HG03521 (cell line): ENCODE measurements at regions not wholly inside any gene's neighbourhood (a gene's known extent, or its start where the extent isn't known, plus 50 kb on each side); places are given as distances from the start of the nearest gene placed in this dataset.

Source experiments
- ATAC-seq: cut with Tn5 transposase; IDR thresholded peaks from one replicate; pipeline ENCODE4 v1.9.1; 2021; ENCODE audit warnings: mild to moderate bottlenecking, moderate library complexity; ENCODE audit not compliant: unreplicated experiment

DNA sequence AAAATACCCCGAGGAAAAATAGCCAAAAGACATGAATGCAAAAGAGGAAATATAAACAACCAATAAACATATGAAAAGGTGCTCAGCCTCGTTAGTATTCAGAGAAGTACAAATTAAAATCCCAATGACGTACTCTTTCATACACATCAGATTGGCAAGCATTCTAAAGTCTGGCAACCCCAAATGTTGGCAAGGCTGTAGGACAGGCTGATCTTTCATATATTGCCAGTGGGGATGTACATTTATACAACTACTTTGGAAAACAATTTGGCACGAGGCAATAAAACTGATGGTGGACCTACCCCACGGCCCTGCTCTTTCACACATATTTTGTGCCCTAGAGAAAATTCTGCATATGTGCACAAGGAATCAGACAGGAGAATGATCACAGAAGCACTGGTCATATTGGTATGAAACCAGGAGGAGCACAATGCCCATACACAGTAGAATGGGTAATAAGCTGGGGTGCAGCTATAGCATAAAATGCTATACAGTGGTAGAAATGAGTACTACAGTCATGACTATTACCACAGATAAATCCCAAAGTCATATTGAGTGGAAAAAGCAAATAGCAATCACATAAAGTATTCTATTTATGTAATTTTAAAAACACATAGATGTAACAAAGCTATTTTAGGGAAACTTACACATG lies 176.0 kb upstream of the SLC24A5 start:
- ATAC-seq: no peak

DNA sequence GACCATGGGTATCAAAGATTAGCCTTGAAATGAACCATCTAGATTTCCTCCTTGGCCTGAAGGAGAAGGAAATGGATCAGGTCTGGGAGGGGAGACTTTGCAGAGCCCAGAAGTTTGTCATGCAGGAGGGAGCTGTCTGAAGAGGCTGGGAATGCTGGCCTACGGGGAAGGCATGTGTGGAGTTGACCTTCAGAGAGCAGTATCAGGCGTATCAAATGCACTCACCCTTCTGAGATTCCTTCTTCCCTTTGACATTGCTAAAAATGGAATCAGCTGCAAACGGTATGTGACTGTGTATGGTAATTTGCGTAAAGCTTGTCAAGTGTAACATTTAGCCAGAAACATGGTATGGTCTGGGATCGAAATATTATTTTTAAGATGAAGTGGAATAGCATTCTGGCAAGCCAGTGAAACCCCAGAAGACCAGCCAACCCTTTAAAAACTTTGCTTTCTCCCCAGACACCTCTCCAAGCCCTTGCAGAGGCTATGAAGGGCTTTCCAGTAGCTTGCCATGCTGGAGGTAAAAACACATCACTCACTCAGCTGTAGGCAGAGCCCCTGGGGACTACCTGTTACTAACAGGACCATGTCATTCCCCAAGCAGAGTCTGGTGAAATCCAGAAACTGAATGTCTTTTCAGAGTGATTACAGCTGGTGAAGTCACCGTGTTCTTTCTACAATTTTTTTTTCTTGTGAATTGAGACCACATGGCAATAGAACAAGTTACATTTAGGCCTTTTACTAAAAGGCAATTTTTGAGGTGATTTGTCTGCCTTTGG lies 174.7 kb upstream of the SLC24A5 start:
- no peak for ATAC-seq

DNA sequence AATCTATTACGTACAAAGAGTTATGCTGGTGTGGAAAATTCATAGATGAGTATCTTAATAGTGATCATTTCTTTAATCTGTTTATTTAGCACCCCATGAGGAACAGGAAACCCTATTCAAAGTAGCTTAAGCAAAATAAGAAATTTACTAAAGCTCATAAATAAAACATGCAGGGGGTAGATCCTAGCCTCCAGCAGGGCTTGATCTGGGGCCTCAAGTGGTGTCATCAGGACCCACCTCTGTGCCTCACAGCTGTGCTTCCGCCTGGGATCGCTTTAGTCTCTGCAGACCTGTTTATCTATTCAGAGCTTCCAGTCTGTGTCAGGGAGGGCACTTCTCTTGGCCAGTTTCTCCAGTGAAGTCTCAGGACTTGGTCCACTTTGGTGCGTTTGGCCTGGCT lies 171.0 kb upstream of the SLC24A5 start:
- ATAC-seq: no peak

DNA sequence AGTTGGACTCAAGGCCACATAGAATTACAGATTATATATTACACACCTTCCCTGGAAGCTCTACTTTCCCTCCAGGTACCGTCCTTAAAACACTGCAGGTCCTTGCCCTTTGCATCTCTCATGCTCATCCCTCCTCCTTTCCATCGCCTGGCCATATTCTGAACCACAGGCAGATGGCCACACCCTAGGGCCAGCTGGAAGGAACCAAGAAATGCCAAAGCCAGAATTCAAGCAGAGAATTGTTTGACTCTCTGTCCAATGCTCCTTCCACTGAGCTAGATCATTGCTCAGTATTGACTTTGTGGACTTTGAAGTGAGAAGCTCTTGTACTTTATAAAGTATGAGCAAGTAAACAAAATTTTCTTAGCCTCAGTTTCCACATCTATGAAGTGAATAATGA lies 170.3 kb upstream of the SLC24A5 start:
- ATAC-seq: no peak

DNA sequence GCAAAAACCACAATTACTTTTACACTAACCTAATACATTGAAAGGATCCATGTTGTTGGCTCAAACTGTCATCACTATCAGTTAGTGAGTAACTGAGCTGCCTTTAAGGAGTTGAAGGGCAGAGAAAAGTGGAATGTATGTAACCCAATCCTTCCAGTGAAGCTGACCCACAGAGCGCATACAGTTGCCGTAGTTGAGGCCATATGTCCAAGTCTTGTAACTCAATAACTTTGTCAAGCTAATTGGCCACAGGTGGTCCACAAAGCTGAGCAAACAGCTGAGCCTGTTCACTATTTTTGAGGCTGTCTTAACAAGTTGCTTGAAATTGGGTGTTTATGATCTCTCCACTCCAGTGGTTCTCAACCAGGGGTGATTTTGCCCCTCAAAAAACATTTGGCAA lies 169.0 kb upstream of the SLC24A5 start:
- no peak for ATAC-seq

DNA sequence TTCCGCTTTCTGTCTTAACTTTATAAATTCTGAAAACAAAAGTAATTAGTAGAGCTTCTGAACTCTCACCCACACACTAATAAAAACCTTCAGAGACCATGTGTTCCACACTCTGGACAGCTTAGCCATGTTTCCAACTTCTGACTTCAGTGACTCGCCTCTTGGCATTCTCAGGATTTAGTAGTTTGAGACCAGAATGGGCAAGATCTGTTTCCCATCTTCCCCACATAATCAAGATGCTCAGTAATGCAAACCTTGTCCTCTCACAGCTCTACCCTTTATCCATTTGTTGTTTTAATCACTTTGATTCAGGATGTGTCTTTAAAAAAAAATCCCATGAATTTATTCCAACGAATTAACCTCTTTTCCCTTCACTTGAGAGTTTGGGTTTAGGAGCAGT lies 166.6 kb upstream of the SLC24A5 start:
- ATAC-seq: no peak

DNA sequence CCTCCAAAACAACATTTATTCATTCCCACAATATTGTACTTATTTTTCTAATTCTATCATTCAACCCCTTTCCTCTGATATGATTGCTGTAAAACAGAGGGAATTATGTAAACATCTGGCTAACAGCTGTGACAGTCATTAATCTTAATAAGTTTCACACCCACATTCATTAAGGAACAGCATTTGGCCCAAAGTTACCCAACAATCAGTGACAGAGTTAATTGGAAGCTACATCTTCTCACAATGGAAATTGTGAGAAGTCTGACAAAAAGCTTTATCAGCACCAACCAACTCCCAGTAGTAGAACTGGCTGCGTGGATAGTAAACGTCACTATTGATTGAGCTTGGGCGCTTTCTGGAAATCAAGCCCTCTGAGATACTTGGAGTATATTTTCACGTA lies 165.8 kb upstream of the SLC24A5 start:
- no peak for ATAC-seq

DNA sequence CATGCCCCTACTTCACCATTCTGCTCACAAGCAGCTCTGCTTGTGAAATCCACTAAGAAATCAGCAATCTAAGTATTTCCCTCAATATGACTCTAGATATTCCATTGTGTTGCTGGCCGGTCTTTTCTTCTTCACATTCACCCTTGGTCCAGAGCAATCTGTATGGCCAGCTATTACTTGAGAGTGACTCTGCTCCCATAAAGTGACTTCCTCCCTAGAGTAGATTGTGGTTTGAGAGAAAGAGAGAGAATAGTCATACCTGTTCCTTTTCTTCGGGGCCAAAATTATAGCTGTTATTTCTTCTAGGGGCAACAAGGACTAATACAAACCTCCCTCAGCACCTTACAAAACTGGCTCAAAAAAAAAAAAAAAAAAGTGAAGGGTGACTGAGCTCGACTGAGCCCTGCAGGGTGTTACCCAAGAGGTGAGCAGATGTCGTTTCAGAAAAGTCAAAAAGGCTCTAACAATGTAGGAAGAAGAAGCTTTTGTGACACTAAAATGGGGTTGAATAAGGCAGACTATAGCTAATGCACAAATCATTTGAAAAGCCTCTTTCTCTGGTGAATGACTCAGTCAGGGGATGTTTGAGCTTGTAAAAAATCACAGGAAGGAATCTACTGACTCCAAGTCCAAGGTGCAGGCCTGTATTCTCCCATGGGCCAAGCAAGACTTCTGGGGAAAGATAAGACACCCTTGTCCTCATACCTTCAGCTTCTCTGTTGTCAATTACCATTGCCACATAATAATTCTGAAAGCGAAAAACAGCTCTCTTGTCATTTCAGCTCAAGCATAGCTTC lies 161.0 kb upstream of the SLC24A5 start:
- ATAC-seq: no peak

DNA sequence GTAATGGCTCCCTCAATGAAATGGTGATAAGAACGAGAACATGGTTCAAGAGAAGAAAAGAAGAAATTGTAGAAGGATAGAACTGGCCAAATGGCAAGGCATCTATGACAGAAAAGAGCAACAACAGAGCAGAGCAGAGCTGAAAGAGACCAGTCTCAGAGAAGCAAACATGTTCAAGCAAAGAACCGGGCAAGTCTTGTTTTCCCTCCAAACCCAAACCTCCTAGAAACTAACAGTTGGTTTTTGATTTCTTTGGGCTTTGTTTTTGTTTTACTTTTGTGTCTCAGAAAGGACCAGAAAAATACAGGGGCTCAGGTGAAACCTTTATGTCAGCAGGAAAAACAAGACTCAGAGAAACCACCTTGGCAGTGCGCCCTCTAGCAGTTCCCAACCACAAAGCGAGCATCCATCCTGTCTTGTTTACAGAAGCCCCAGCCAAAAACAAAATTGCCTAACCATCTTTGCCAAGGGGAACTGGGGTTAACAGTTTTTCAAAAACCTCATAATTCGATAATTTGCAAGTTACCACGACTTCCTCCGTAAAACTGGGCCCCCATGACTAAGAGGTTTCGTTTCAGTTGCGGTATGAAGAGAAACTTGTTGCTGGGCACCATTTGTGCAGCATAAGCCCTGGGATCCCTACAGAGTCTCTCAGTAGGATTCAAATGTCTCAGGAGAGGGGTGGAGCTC lies 159.2 kb upstream of the SLC24A5 start:
- ATAC-seq: peak; percentile 89

DNA sequence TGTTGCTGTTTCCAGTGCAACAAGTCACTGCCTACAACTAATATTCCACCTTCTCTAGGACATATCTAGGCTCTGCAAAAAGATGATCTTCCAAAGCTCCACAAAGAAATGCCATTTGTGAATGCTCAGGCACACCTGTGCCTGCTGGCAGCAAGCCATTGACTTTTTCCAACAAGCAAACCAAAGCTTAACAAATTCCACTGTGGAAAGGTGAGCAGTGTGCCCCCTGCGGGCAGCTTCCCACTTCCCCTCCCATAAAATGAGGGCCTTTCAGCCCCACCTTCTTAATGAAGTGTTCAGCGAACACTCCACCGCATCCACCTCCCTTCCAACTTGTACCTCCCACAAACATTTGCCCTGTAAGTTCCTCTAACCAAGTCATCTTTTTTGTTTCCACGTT lies 157.5 kb upstream of the SLC24A5 start:
- ATAC-seq: no peak

DNA sequence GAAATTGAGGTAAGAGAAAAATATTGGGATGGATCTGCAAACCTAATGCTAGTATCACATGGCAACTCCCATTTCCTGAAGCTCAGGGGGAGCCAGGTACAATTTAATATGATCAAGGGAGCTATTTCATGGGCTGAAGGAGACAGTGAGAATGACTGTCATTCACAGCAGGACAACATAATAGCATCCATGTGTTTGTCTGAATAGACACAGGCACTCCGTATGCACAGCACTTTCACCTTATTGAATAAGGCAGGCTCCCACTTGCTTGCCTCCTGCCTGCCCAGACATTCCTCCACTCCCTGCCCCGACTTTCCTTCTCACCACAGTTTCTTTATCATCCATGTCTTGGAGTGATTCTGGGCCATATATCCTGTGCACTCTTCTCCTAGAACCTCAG lies 156.6 kb upstream of the SLC24A5 start:
- ATAC-seq: no peak

DNA sequence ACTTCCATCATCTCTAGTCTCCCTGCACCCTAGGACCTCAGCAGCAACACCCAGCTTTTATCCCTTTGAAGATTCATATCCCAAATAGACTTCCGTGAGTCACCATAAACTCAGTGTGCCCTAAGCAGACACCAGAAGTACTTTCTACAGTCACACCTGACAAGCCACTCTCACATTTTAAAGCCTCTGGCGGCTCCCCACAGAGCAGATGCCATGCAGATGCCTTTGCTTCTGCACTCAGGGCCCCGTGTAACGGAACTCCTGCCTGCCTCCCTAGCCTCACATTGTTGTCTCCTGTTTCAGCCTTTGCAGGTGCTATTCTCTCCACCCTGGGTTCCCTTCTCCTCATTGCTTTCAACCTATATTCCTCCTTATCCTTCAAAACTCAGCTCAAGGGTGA lies 155.5 kb upstream of the SLC24A5 start:
- no peak for ATAC-seq

DNA sequence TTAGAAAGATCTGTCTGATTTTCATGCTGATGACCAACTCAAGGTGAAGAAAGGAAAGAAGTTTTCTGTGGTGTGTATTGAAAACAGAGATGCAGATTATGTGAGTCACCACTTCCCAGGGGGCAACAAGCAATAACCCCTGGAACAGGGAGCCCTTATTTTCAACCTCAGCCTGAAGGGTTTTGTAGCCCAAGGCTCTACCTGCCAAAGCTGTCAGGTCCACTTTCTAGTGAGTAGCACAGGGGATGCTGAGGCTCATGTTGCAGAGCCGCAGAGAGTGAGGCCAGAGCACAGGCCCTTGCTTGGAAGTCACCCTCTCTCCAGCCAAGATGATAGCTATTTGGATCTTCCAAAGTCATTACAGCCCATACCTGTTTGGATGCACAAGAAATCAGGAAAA lies 152.2 kb upstream of the SLC24A5 start:
- no peak for ATAC-seq

DNA sequence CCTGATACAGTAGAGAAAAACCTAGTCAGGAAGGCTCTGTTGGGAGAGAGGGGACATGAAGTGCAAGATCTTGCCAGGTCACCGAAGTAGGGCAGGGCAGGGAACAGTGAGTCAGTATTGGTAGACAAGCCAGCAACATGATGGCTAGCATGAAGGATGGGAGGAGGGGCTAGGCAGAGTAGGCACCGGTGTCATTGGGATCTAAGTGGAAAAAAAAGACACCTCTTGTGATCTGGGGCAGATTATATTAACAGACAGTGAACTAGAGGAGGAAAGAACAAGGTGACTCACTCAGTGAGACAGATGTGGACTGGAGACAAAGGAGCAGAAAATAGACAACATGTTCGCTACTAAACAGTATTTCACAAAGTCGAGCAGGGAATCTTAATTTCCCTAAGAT lies 149.2 kb upstream of the SLC24A5 start:
- ATAC-seq: no peak

DNA sequence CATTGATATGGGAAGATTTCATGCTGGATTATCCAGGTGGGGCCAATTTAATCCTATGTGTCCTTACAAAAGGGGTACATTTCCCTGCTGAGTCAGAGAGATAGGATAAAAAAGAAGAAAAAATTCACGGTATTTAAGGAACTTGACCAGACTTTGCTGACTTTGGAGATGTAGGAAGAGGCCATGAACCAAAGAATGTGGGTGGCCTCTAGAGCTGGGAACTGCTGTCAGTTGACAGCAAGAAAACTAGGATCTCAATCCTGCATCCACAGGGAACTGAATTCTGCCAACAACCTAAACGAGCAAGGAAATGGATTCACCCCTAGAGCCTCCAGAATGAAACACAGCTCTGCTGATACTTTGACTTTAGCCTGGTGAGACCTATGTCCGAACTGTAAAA lies 148.1 kb upstream of the SLC24A5 start:
- no peak for ATAC-seq

DNA sequence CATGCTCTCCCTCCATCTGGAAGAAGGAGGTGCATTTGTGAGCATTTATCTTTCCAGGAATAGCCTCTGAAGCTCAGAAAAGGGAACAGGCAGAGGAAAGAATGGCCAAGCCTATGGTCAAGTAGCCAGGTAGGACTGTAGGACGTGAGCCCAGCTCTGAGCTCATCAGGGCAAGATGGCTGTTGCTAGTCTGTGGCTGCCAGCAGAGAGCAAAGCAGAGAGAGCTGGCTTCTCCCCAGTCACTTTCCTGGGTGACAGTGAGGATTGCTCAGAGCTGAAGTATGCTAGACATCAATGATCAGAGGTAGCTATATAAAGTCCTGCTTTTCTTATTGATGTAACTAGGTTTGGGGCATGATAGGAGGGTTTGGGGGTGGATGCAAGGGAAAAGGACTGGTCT lies 146.1 kb upstream of the SLC24A5 start:
- no peak for ATAC-seq

DNA sequence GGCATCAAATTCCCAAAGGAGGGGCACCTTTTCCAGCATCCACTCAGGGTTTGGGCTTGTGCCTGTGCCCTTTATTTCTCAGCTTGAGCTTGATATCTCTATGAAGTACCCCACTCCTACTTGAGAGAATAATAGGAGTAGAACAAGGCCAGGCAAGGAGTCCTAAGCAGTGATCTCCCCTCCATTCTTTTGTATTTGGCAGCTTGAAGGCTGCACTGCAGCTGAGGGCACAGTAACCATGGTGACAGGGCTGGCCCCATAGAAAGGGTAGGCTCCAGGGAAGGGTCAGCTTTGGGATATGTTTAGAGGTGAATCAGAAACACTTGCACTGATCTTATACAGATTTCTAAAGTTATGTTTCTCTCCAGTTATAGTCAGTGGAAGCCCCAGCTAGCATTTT lies 145.4 kb upstream of the SLC24A5 start:
- ATAC-seq: no peak

DNA sequence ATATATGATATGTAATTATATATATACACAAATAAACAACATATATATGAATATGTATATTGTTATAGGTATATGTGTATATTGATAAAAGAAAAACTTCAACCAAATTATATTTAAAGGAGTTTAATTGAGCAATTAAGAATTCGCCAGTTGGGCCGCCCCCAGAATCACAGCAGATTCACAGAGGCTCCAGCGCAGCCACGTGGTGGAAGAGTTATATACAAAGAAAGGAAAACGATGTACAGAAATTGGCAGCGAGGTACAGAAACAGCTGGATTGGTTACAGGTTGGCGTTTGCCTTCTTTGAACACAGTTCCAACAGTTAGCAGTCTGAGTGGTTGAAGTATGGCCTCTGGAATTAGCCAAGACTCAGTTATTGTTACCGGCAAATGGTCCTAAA lies 137.3 kb upstream of the SLC24A5 start:
- ATAC-seq: no peak

DNA sequence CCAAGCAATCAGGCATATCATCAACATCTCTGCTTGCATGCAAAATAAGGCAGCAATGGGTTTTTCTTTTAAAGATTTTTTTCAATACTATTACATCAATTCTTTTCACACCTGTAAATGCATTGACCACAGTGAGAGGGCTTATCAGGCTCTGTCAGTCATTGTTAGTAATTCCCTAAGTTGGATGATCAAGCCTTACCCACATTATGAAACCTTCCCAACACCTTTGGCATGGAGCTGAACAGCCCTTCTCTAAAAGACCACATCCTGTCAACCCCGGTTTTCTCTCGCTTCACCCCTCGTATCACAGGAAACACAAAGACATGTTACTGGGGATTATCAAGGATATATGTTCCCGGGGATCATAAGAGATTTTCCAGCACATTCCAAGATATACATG lies 135.2 kb upstream of the SLC24A5 start:
- no peak for ATAC-seq

DNA sequence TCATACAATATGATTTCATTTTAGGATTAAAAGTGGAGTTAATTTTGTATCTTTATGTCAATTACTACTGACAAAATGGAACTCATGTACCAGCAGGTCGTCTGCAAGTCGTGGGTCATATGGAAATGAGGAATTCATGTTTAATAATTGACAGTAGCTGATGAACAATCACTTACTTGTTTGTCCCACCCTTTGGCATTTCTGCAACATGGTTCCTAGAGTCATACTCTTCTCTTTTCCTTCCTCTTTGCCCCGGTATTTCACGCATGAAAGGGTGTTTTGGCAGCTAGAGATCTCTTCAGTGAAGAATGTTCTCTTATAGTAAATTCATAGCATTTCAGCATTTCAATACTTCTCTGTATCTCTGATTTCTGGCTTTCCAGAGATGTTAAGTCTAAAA lies 133.3 kb upstream of the SLC24A5 start:
- ATAC-seq: no peak

DNA sequence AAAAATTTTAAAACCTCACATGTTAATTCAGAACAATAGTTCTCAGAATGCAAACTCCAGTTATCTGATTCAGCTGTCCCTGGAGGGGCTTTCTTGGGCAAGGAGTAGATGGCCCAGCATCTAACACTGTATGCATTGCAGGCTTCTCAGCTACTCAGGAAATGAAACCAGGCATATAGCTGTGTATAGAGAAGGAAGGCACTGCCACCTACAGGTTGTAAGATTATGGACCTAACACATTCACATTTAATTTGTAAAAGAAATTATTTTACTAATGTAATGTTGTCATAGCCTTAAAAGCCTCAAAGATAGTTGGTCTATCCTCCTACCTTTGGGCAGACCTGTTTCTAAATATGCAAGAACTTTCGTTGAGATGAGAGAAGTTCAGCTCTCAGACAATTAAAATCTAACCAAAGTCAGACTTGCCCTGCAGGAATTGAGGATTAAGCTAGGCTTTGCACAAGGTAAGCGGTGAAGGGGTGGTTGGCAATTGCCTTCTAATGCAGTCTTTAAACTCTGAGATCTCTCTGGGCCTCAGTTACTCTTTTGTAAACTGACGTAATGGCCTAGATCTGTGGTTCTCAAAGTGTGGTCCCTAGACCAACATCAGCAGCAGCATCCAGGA lies 132.8 kb upstream of the SLC24A5 start:
- ATAC-seq: peak; percentile 93
